ENCODE measurements at regions not wholly inside any gene's neighbourhood (a gene's known extent, or its start where the extent isn't known, plus 50 kb on each side); places are given as distances from the start of the nearest gene placed in this dataset.

DNA sequence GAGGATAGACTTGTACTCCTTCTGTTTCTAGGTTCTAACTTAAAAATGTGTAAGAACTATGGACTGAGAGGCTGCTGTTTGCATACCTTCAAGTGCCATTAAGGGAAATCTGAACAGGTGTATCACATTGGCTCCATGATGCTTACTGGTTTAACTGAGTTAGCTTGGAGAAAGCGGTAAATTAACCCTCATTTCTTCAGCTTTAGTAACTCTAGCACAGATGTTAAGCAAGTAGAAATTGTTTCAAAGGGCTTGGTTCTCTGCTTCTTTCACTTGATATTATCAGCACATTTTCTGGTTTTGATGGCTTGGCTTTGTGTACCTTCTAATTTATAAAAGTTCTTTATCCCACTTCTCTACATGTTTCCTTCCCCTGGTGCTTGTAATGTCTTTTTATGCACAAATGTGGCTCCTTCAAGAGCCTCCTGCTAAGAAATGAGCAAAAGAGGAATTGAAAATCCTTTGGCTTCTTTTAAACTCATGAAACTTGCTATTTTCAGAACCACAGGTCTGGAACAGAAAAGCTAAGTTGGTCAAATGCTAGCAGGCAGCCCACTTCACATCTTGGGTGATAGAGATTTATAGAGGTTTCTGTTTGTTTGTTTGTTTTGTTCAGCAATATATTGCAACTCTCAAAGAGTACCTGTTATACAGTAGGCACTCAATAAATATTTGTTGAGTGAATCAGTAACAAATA, 249.9 kb upstream of the THUMPD2 start:
- no peak for TF ChIP-seq HINFP (tag; conservative IDR thresholded peaks at IDR 0.05; ENCODE audit: low read depth)
- no peak for TF ChIP-seq ZKSCAN1 (IDR thresholded peaks at IDR 0.05; ENCODE audit: low read depth, low read length)
- no peak for TF ChIP-seq ELK1 (CRISPR knock-in tag; IDR thresholded peaks at IDR 0.05)
- TF ChIP-seq, protein P1, sequence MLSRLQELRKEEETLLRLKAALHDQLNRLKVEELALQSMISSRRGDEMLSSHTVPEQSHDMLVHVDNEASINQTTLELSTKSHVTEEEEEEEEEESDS (CRISPR knock-in tag; IDR thresholded peaks at IDR 0.05): no peak
- no peak for TF ChIP-seq CC2D1A (IDR thresholded peaks at IDR 0.05)
- TF ChIP-seq BHLHE40 (IDR thresholded peaks at IDR 0.05; ENCODE audit: low read length): no peak
